Smooth muscle cell (in vitro differentiated cells): ENCODE measurements at regions not wholly inside any gene's neighbourhood (a gene's known extent, or its start where the extent isn't known, plus 50 kb on each side); places are given as distances from the start of the nearest gene placed in this dataset.

Experiments used
- DNase-seq: peaks from one replicate; lab custom pipeline; 2025; ENCODE audit not compliant: unreplicated experiment; lab: John Stamatoyannopoulos, UW
- H2AFZ ChIP-seq: fragments of 200-600 bp; sonication (generic); 2 replicates; pipeline ENCODE4 v1.6.0; 2016; ENCODE audit warnings: antibody characterized with exemption, low read depth, mild to moderate bottlenecking
- H3F3A ChIP-seq: fragments of 200-600 bp; sonication (generic); 2 replicates; pipeline ENCODE4 v1.6.0; 2017; ENCODE audit warnings: antibody characterized with exemption, low read depth
- H3K27ac ChIP-seq: fragments of 200-600 bp; sonication (generic); 2 replicates; pipeline ENCODE4 v1.5.1; 2016; ENCODE audit warnings: low read depth, mild to moderate bottlenecking
- H3K27me3 ChIP-seq: fragments of 200-600 bp; sonication (generic); 2 replicates; pipeline ENCODE4 v1.6.1; 2016; ENCODE audit warnings: low read depth, mild to moderate bottlenecking
- H3K36me3 ChIP-seq: fragments of 200-600 bp; sonication (generic); 2 replicates; pipeline ENCODE4 v1.5.1; 2016; ENCODE audit warnings: low read depth
- H3K4me1 ChIP-seq: fragments of 200-600 bp; sonication (generic); 2 replicates; pipeline ENCODE4 v1.5.1; 2016; ENCODE audit warnings: low read depth
- H3K4me2 ChIP-seq: fragments of 200-600 bp; sonication (generic); 2 replicates; pipeline ENCODE4 v1.6.0; 2016; ENCODE audit warnings: mild to moderate bottlenecking
- H3K4me3 ChIP-seq: fragments of 200-600 bp; sonication (generic); 2 replicates; pipeline ENCODE4 v1.5.1; 2016; ENCODE audit warnings: mild to moderate bottlenecking
- H3K79me2 ChIP-seq: fragments of 200-600 bp; sonication (generic); 2 replicates; pipeline ENCODE4 v1.6.0; 2016; ENCODE audit warnings: low read depth, mild to moderate bottlenecking
- H3K9ac ChIP-seq: fragments of 200-600 bp; sonication (generic); 2 replicates; pipeline ENCODE4 v1.6.0; 2016; ENCODE audit warnings: low read depth
- H3K9me3 ChIP-seq: fragments of 200-600 bp; sonication (generic); replicated peaks from 2 replicates; pipeline ENCODE4 v1.5.1; 2016; ENCODE audit warnings: low read depth
- H4K20me1 ChIP-seq: fragments of 200-600 bp; sonication (generic); 2 replicates; pipeline ENCODE4 v1.6.0; 2016; ENCODE audit warnings: low read depth
- WGBS: methylation state at CpG from one replicate; pipeline ENCODE4 v1.1.7; 2016; ENCODE audit warnings: low lambda C conversion rate; 5-methylcytosine and 5-hydroxymethylcytosine counted together
- TF ChIP-seq, protein P1 (sequence below): fragments of 200-600 bp; sonication (generic); IDR thresholded peaks from 2 replicates; pipeline ENCODE4 v1.5.1; 2017; ENCODE audit warnings: borderline replicate concordance, mild to moderate bottlenecking, antibody characterized with exemption; ENCODE audit not compliant: insufficient read depth, poor library complexity, severe bottlenecking

DNA sequence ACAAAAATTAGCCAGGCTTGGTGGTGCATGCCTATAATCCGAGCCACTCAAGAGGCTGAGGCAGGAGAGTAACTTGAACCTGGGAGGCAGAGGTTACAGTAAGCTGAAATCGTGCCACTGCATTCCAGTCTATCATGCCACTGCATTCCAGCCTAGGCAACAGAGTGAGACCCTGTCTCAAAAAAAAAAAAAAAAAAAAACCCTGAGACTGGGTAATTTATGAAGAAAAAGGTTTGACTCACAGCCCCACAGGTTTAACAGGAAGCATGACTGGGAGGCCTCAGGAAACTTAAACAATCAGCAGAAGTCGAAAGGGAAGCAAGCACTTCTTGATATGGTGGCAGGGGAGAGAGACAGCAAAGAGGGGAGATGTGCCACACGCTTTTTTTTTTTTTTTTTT lies 123.2 kb downstream of the GXYLT1 start:
- Histone ChIP-seq H3K4me3 (no peak overlapping the region), H4K20me1 (no peaks in the 10 kb centered on the region), H3K9ac (no peak overlapping the region), H3K36me3 (no peaks in the 10 kb centered on the region), H3K9me3 (no peaks in the 10 kb centered on the region), H3K4me2 (no peak overlapping the region), H3F3A (no peaks in the 10 kb centered on the region), H3K79me2 (no peaks in the 10 kb centered on the region), H3K4me1 (no peaks in the 10 kb centered on the region), H2AFZ (no peak overlapping the region), H3K27ac (no peak overlapping the region), H3K27me3 (no peaks in the 10 kb centered on the region)
- 74% methylated on average over 4 of the region's 4 CpGs for WGBS
- no peak for DNase-seq
- TF ChIP-seq, protein P1, sequence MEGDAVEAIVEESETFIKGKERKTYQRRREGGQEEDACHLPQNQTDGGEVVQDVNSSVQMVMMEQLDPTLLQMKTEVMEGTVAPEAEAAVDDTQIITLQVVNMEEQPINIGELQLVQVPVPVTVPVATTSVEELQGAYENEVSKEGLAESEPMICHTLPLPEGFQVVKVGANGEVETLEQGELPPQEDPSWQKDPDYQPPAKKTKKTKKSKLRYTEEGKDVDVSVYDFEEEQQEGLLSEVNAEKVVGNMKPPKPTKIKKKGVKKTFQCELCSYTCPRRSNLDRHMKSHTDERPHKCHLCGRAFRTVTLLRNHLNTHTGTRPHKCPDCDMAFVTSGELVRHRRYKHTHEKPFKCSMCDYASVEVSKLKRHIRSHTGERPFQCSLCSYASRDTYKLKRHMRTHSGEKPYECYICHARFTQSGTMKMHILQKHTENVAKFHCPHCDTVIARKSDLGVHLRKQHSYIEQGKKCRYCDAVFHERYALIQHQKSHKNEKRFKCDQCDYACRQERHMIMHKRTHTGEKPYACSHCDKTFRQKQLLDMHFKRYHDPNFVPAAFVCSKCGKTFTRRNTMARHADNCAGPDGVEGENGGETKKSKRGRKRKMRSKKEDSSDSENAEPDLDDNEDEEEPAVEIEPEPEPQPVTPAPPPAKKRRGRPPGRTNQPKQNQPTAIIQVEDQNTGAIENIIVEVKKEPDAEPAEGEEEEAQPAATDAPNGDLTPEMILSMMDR = no peak

- H3K9ac ChIP-seq = no peak overlapping the region
- H4K20me1 ChIP-seq = no peaks in the 10 kb centered on the region
- DNase-seq = no peak
- H2AFZ ChIP-seq = no peak overlapping the region
- peaks cover 1% of the 10 kb centered on the region for H3K4me1 ChIP-seq
- no peaks in the 10 kb centered on the region for H3K27me3 ChIP-seq
- H3F3A ChIP-seq = no peaks in the 10 kb centered on the region
- H3K4me3 ChIP-seq = no peak overlapping the region
- H3K27ac ChIP-seq = no peak overlapping the region
- H3K9me3 ChIP-seq = no peaks in the 10 kb centered on the region
- WGBS = 96% methylated on average over 4 of the region's 4 CpGs
- TF ChIP-seq, protein P1 = no peak
- H3K36me3 ChIP-seq = no peaks in the 10 kb centered on the region
- no peak overlapping the region for H3K4me2 ChIP-seq
- no peaks in the 10 kb centered on the region for H3K79me2 ChIP-seq
Measured at GRCh38 chr12:42020226-42020625, 124.4 kb downstream of the GXYLT1 start.

GRCh38 chr12:42019746-42020145 lies 124.9 kb downstream of the GXYLT1 start:
- no peaks in the 10 kb centered on the region for H3K36me3 ChIP-seq
- H3K27me3 ChIP-seq = no peaks in the 10 kb centered on the region
- no peak overlapping the region for H3K9ac ChIP-seq
- WGBS = 80% methylated on average over 3 of the region's 3 CpGs
- TF ChIP-seq, protein P1 = no peak
- H3K4me1 ChIP-seq = peaks cover 5% of the 10 kb centered on the region
- H3K27ac ChIP-seq = no peak overlapping the region
- H3K9me3 ChIP-seq = no peaks in the 10 kb centered on the region
- DNase-seq = no peak
- H3K79me2 ChIP-seq = no peaks in the 10 kb centered on the region
- no peak overlapping the region for H3K4me3 ChIP-seq
- H3K4me2 ChIP-seq = no peak overlapping the region
- H2AFZ ChIP-seq = no peak overlapping the region
- H3F3A ChIP-seq = no peaks in the 10 kb centered on the region
- H4K20me1 ChIP-seq = no peaks in the 10 kb centered on the region

GRCh38 chr12:42017051-42017450 lies 127.6 kb downstream of the GXYLT1 start:
- peaks cover 22% of the 10 kb centered on the region for H3K4me1 ChIP-seq
- 96% methylated on average over 6 of the region's 6 CpGs for WGBS
- H3K79me2 ChIP-seq = no peaks in the 10 kb centered on the region

More at GRCh38 chr12:42017051-42017450, 127.6 kb downstream of the GXYLT1 start:
- no peaks in the 10 kb centered on the region for H3K9me3 ChIP-seq
- no peaks in the 10 kb centered on the region for H3K36me3 ChIP-seq
- H4K20me1 ChIP-seq = no peaks in the 10 kb centered on the region
- no peak overlapping the region for H3K4me3 ChIP-seq
- no peak overlapping the region for H3K9ac ChIP-seq
- H3K27me3 ChIP-seq = no peaks in the 10 kb centered on the region
- TF ChIP-seq, protein P1 = no peak
- no peak overlapping the region for H2AFZ ChIP-seq
- H3K27ac ChIP-seq = no peak overlapping the region
- no peaks in the 10 kb centered on the region for H3F3A ChIP-seq
- no peak for DNase-seq
- no peak overlapping the region for H3K4me2 ChIP-seq
